Peyer's patch (tissue), 4 donors: ENCODE measurements at regions not wholly inside any gene's neighbourhood (a gene's known extent, or its start where the extent isn't known, plus 50 kb on each side); places are given as distances from the start of the nearest gene placed in this dataset.

Experiments used
- POLR2A ChIP-seq, 2 donors: fragments of 450-650 bp; IDR thresholded peaks; one replicate each; pipeline ENCODE4 v1.5.1; 2017; ENCODE audit warnings: antibody characterized with exemption in 2 of 2, mild to moderate bottlenecking in 2 of 2, moderate library complexity in 2 of 2
- TF ChIP-seq, protein P1 (sequence below), 6 experiments: fragments of 450-650 bp in 4 of 6; fragments of 200-600 bp in 2 of 6; sonication (generic) in 1 of 6; IDR thresholded peaks; one replicate each; pipeline ENCODE4 v1.5.1; 2017 to 2019; ENCODE audit warnings: antibody characterized with exemption in 6 of 6, mild to moderate bottlenecking in 3 of 6, moderate library complexity in 1 of 6

DNA sequence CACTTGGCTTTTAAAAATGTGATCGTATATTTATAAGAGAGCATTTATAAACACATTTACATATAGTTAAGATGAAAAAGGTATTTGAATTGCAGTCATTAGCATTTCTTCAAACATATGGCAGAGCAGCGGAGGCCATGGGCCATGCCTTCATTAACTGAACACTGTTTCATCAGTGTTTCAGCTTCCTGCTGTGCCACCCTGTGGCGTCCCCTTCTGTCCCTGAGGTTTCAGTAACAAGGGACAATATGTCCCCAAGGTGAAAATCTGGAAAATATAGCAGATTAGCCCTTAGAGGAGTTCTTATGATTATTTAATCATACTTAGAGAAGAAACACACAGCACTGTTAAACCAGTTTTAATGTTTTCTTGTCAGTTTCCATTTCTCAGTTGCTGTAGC is 577.8 kb downstream of the ETV1 start:
- TF ChIP-seq, protein P1, sequence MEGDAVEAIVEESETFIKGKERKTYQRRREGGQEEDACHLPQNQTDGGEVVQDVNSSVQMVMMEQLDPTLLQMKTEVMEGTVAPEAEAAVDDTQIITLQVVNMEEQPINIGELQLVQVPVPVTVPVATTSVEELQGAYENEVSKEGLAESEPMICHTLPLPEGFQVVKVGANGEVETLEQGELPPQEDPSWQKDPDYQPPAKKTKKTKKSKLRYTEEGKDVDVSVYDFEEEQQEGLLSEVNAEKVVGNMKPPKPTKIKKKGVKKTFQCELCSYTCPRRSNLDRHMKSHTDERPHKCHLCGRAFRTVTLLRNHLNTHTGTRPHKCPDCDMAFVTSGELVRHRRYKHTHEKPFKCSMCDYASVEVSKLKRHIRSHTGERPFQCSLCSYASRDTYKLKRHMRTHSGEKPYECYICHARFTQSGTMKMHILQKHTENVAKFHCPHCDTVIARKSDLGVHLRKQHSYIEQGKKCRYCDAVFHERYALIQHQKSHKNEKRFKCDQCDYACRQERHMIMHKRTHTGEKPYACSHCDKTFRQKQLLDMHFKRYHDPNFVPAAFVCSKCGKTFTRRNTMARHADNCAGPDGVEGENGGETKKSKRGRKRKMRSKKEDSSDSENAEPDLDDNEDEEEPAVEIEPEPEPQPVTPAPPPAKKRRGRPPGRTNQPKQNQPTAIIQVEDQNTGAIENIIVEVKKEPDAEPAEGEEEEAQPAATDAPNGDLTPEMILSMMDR (IDR thresholded peaks at IDR 0.05) = no peak
- no peak for TF ChIP-seq POLR2A (IDR thresholded peaks at IDR 0.05)
